K562 (cell line): ENCODE measurements at regions not wholly inside any gene's neighbourhood (a gene's known extent, or its start where the extent isn't known, plus 50 kb on each side); places are given as distances from the start of the nearest gene placed in this dataset.

Experiments used
- CEBPG ChIP-seq, 3 experiments: fragments of 200-800 bp in 1 of 3; sonication (Bioruptor generic) in 1 of 3; sonication (generic) in 1 of 3; formaldehyde crosslinking in 1 of 3; IDR thresholded peaks in 2 of 3; conservative IDR thresholded peaks in 1 of 3; 2 replicates each; pipeline versions ENCODE4 v1.6.1 to v1.8.0; 2016 to 2022; ENCODE audit warnings: missing compliant biosample characterization in 2 of 3, missing genetic modification characterization in 2 of 3, mild to moderate bottlenecking in 1 of 3, missing genetic modification reagents in 1 of 3
- FOXM1 ChIP-seq, 2 experiments: fragments of 450-650 bp in 1 of 2; sonication (generic) in 1 of 2; formaldehyde crosslinking in 1 of 2; IDR thresholded peaks; 2 replicates each; pipeline versions ENCODE4 v1.6.1 to v1.9.0; 2017 to 2022; ENCODE audit warnings: low read depth in 2 of 2, mild to moderate bottlenecking in 2 of 2, missing genetic modification reagents in 1 of 2, moderate library complexity in 1 of 2
- HNRNPLL ChIP-seq: fragments of 200-400 bp; formaldehyde crosslinking; IDR thresholded peaks from 2 replicates; pipeline ENCODE4 v1.6.1; 2017; ENCODE audit warnings: low read length, low read depth, mild to moderate bottlenecking; ENCODE audit not compliant: poor library complexity, severe bottlenecking
- MBD2 ChIP-seq: sonication (generic); IDR thresholded peaks from 2 replicates; pipeline ENCODE4 v1.6.1; 2016; ENCODE audit warnings: low read depth, borderline replicate concordance
- MTA3 ChIP-seq: fragments of 450-650 bp; formaldehyde crosslinking; IDR thresholded peaks from 2 replicates; pipeline ENCODE4 v1.6.1; 2017; ENCODE audit warnings: mild to moderate bottlenecking, borderline replicate concordance
- NRF1 ChIP-seq, 2 experiments: fragments of 450-650 bp; IDR thresholded peaks in 1 of 2; conservative IDR thresholded peaks in 1 of 2; 2 replicates each; pipeline ENCODE4 v1.6.1; 2014; ENCODE audit warnings: mild to moderate bottlenecking in 2 of 2
- PHTF2 ChIP-seq: fragments of 250-450 bp; sonication (Bioruptor Pico); IDR thresholded peaks from 2 replicates; pipeline ENCODE4 v1.5.0; 2021; ENCODE audit warnings: mild to moderate bottlenecking
- PML ChIP-seq: IDR thresholded peaks from 2 replicates; pipeline ENCODE4 v1.6.1; 2012; ENCODE audit warnings: low read length, inconsistent platforms
- STAT5A ChIP-seq: IDR thresholded peaks from 2 replicates; pipeline ENCODE4 v1.6.1; 2012; ENCODE audit warnings: low read length, inconsistent platforms, borderline replicate concordance
- ZNF41 ChIP-seq: fragments of 250-450 bp; sonication (Bioruptor Pico); conservative IDR thresholded peaks from 2 replicates; pipeline ENCODE4 v1.4.0; 2020; ENCODE audit warnings: mild to moderate bottlenecking
- ZNF766 ChIP-seq: fragments of 200-800 bp; sonication (Bioruptor generic); conservative IDR thresholded peaks from 2 replicates; pipeline ENCODE4 v1.6.1; 2016; ENCODE audit warnings: missing genetic modification characterization, missing compliant biosample characterization
- TF ChIP-seq, protein P1 (sequence below): sonication (generic); formaldehyde crosslinking; IDR thresholded peaks from 2 replicates; pipeline ENCODE4 v1.8.1; 2023; ENCODE audit warnings: mild to moderate bottlenecking, missing genetic modification reagents, moderate library complexity
- TF ChIP-seq, protein P2 (sequence below), 2 experiments: fragments of 450-650 bp in 1 of 2; sonication (generic) in 1 of 2; formaldehyde crosslinking in 1 of 2; IDR thresholded peaks in 1 of 2; conservative IDR thresholded peaks in 1 of 2; 2 replicates each; pipeline versions ENCODE4 v1.6.1 to v1.8.1; 2016 to 2023; ENCODE audit warnings: mild to moderate bottlenecking in 2 of 2, moderate library complexity in 2 of 2, inconsistent platforms in 1 of 2, missing genetic modification reagents in 1 of 2
- TF ChIP-seq, protein P3 (sequence below): fragments of 250-450 bp; sonication (Bioruptor Pico); IDR thresholded peaks from 2 replicates; pipeline ENCODE4 v1.5.0; 2021; ENCODE audit warnings: mild to moderate bottlenecking, borderline replicate concordance
- TF ChIP-seq, protein P4 (sequence below): fragments of 450-650 bp; IDR thresholded peaks from 2 replicates; pipeline ENCODE4 v1.6.1; 2018; ENCODE audit not compliant: partially characterized antibody
- TF ChIP-seq, protein P5 (sequence below): IDR thresholded peaks from 2 replicates; pipeline ENCODE4 v1.6.1; 2011; ENCODE audit warnings: borderline replicate concordance, low read depth, mild to moderate bottlenecking, moderate library complexity, low read length; ENCODE audit not compliant: insufficient read depth, poor library complexity, severe bottlenecking

DNA sequence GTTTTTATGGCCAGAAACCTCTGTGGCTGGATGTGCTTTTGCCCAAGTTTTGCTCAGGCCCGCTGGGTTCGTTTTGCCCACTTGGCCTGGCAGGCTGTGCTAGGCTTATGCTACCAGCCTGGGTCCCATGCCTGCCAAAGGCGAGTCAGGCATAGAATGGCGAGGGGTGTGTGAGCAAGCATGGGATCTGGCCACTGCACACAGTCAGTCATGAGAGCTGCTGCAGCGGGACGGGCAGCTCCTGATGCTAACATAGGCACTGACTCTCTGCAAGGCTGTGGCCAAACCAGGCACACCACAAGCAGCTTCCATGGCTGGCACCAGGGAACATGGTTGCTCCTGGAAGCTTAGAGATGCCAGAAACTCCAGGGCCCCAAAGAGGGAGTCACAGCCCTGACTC, 52.9 kb upstream of the PCDH15 start (continued):
- TF ChIP-seq FOXM1 (IDR thresholded peaks at IDR 0.05; ENCODE audit: low read depth) = no peak
- TF ChIP-seq FOXM1 (CRISPR knock-in tag; IDR thresholded peaks at IDR 0.05; ENCODE audit: low read depth) = no peak
- no peak for TF ChIP-seq HNRNPLL
- no peak for TF ChIP-seq PML
- no peak for TF ChIP-seq ZNF766 (CRISPR knock-in tag)
- TF ChIP-seq STAT5A = no peak
- TF ChIP-seq NRF1 (conservative IDR thresholded peaks at IDR 0.05 in 1 of 2, IDR thresholded peaks at IDR 0.05 in 1 of 2) = no peak
- TF ChIP-seq, protein P1, sequence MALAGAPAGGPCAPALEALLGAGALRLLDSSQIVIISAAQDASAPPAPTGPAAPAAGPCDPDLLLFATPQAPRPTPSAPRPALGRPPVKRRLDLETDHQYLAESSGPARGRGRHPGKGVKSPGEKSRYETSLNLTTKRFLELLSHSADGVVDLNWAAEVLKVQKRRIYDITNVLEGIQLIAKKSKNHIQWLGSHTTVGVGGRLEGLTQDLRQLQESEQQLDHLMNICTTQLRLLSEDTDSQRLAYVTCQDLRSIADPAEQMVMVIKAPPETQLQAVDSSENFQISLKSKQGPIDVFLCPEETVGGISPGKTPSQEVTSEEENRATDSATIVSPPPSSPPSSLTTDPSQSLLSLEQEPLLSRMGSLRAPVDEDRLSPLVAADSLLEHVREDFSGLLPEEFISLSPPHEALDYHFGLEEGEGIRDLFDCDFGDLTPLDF (CRISPR knock-in tag) = no peak
- TF ChIP-seq, protein P2, sequence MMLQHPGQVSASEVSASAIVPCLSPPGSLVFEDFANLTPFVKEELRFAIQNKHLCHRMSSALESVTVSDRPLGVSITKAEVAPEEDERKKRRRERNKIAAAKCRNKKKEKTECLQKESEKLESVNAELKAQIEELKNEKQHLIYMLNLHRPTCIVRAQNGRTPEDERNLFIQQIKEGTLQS (IDR thresholded peaks at IDR 0.05) = no peak
- TF ChIP-seq, protein P2 (CRISPR knock-in tag; conservative IDR thresholded peaks at IDR 0.05) = no peak
- no peak for TF ChIP-seq MTA3
- TF ChIP-seq PHTF2 (CRISPR knock-in tag) = no peak
- TF ChIP-seq MBD2 = no peak
- TF ChIP-seq CEBPG (CRISPR knock-in tag; IDR thresholded peaks at IDR 0.05) = no peak
- no peak for TF ChIP-seq CEBPG (tag; conservative IDR thresholded peaks at IDR 0.05 in 1 of 2, IDR thresholded peaks at IDR 0.05 in 1 of 2)
- TF ChIP-seq, protein P3, sequence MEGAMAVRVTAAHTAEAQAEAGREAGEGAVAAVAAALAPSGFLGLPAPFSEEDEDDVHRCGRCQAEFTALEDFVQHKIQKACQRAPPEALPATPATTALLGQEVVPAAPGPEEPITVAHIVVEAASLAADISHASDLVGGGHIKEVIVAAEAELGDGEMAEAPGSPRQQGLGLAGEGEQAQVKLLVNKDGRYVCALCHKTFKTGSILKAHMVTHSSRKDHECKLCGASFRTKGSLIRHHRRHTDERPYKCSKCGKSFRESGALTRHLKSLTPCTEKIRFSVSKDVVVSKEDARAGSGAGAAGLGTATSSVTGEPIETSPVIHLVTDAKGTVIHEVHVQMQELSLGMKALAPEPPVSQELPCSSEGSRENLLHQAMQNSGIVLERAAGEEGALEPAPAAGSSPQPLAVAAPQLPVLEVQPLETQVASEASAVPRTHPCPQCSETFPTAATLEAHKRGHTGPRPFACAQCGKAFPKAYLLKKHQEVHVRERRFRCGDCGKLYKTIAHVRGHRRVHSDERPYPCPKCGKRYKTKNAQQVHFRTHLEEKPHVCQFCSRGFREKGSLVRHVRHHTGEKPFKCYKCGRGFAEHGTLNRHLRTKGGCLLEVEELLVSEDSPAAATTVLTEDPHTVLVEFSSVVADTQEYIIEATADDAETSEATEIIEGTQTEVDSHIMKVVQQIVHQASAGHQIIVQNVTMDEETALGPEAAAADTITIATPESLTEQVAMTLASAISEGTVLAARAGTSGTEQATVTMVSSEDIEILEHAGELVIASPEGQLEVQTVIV = no peak
- TF ChIP-seq, protein P4, sequence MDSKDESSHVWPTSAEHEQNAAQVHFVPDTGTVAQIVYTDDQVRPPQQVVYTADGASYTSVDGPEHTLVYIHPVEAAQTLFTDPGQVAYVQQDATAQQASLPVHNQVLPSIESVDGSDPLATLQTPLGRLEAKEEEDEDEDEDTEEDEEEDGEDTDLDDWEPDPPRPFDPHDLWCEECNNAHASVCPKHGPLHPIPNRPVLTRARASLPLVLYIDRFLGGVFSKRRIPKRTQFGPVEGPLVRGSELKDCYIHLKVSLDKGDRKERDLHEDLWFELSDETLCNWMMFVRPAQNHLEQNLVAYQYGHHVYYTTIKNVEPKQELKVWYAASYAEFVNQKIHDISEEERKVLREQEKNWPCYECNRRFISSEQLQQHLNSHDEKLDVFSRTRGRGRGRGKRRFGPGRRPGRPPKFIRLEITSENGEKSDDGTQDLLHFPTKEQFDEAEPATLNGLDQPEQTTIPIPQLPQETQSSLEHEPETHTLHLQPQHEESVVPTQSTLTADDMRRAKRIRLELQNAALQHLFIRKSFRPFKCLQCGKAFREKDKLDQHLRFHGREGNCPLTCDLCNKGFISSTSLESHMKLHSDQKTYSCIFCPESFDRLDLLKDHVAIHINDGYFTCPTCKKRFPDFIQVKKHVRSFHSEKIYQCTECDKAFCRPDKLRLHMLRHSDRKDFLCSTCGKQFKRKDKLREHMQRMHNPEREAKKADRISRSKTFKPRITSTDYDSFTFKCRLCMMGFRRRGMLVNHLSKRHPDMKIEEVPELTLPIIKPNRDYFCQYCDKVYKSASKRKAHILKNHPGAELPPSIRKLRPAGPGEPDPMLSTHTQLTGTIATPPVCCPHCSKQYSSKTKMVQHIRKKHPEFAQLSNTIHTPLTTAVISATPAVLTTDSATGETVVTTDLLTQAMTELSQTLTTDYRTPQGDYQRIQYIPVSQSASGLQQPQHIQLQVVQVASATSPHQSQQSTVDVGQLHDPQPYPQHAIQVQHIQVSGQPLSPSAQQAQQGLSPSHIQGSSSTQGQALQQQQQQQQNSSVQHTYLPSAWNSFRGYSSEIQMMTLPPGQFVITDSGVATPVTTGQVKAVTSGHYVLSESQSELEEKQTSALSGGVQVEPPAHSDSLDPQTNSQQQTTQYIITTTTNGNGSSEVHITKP = no peak
- TF ChIP-seq, protein P5, sequence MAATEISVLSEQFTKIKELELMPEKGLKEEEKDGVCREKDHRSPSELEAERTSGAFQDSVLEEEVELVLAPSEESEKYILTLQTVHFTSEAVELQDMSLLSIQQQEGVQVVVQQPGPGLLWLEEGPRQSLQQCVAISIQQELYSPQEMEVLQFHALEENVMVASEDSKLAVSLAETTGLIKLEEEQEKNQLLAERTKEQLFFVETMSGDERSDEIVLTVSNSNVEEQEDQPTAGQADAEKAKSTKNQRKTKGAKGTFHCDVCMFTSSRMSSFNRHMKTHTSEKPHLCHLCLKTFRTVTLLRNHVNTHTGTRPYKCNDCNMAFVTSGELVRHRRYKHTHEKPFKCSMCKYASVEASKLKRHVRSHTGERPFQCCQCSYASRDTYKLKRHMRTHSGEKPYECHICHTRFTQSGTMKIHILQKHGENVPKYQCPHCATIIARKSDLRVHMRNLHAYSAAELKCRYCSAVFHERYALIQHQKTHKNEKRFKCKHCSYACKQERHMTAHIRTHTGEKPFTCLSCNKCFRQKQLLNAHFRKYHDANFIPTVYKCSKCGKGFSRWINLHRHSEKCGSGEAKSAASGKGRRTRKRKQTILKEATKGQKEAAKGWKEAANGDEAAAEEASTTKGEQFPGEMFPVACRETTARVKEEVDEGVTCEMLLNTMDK = no peak
- TF ChIP-seq ZNF41 (CRISPR knock-in tag) = no peak
